ENCODE measurements at regions not wholly inside any gene's neighbourhood (a gene's known extent, or its start where the extent isn't known, plus 50 kb on each side); places are given as distances from the start of the nearest gene placed in this dataset.

DNA sequence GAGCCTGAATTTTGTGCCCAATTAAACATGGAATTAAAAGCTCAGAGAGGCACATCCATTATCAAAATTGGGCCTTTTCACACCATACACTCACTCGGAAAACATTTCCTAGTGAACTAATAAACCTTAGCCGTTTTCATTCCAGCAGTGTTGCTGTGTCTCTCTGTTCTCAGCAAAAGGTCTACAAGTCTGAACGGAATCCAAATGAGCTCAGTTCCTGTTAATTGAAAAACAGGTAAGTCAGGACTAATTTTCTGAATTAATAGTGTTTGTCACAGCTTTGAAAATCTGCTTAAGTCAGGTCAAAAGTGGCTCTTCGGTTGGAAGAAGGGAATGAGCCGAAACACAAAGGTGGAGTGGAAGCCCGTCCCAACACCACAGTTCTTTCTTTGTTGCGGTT lies 163.3 kb upstream of the RALGAPA2 start:
- no peak for DNase-seq

DNA sequence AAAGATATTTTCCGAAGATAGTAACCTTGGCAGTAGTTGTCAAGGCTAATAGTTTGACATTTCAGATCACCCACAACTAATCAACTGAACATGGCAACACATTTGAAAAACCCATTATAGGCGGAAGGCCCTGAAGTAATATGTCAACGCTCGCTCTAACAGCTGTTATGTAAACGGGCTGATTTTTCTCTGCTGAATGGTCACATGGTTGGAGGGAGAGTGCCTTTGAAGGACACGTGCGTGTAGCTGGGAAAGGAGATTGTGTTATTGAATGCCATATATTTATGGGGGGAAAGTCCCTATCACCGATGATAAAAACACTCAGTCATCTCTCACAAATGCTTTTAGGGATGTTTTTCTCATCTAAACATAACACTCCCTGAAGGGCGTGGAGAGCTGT lies 160.0 kb upstream of the RALGAPA2 start:
- DNase-seq, result no peak

- DNase-seq, result no peak
Observed at GRCh38 chr20:20869161-20869775, 156.8 kb upstream of the RALGAPA2 start.

DNA sequence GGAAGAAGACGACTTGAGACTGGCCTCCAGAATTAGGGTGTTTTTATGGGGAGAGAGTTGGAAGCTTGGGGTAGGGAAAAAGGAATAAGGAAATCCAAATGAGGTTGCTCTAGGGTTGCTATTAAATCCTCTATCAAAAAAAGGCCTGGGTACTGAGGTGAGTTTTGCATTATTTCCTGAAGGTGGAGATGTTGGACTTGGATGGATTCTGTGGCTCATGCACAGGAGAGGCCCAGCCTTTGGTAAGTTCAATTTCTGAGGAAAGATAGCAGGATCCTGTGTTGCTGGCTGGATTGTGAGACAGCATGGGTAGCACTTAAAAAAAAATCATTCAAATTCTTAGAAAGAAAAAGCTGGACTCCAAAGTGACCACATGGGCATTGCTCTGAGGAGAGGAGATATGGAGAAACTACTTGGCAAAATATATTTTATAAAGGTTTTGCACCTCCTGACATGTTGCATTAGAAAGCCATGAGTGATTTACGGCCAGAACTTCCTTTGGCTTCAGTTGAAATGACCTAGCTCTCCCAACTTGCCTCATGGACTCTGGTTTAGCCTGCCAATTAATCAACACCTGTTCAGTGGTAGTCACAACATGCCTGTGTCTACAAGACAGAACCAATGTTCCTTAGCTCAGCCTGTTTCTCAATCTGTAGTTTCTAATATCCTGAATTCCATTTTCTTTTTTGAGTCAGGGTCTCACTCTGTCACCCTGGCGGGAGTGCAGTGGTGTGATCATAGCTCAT lies 152.1 kb upstream of the RALGAPA2 start:
- DNase-seq, result peak; percentile 84

DNA sequence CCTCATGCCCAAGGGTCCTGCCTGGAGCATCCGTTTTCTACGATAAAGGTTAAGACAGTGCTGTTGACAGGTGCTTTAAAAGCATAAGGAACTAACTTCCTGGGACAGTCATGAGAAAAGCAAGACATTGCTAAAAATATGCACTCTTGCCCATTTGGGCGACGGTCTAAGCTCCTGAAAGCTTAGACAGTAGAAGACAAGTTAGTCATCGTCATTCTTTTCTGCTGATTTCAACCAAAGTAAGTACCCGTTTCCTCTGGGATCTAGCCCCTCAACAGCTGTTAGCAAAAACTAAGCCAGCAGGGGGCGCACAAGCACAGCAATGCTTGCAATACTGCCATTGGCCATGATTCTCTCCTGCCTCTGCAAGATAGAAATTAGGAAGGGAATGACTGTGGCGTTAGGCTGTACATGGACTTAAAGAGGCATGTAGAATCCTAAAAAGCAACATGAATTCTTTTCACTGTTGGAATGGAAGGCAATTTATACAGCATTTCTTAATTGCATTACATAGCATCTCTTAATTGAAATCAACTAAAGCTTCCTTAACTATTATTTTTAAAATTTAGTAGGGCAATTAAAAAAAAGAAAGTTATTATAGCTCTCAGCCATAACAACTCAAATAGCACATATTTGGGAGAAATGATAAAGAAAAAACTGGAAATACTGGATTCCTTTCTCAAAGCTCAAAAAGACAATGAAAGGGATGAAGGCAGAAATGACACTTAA lies 147.8 kb upstream of the RALGAPA2 start:
- peak; percentile 89 for DNase-seq

DNA sequence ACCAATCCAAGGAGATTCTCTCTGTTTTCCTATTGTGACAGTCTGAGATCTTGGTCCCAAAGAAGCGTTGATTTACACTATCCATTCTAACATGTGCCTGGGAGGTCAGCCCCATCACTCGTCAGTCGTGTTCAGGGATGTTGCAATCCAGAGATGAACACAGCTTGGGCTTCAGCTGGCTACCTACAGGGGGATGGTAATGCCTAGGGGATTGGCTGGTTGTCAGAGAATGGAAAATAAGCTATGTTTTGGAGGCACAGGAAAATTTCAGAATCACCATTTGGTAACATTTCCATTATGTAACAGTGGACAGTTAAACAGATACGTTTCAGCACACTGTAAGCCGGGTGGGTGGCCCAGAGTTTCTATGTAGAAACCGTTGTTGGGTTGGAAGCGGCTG lies 147.1 kb upstream of the RALGAPA2 start:
- no peak for DNase-seq

GRCh38 chr20:20856956-20857355 lies 144.5 kb upstream of the RALGAPA2 start:
- DNase-seq, result no peak

- DNase-seq, result no peak
Observed at GRCh38 chr20:20856306-20856705, 143.9 kb upstream of the RALGAPA2 start.

DNA sequence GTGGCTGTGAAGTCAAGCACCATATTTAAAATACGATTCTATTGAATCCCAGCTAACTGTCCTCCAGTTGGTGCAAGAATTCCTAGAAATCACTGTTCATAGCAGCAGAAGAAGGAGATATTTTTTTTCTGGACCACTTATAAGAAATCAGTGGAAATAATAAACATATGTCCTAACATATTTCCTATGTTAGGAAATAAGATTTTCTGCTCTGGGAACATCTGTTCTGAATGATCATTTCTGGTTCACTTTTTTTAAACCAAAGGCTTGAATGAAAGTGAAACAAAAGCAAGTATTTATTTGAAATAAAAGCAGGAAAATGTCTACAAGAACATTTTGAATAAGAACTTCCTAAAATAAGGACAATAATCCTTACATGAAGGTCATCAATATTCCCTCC lies 138.9 kb upstream of the RALGAPA2 start:
- no peak for DNase-seq

GRCh38 chr20:20850407-20850806 lies 138.0 kb upstream of the RALGAPA2 start:
- DNase-seq, result no peak

GRCh38 chr20:20849161-20849560 lies 136.7 kb upstream of the RALGAPA2 start:
- no peak for DNase-seq

- DNase-seq, result no peak
Observed at GRCh38 chr20:20847814-20848213, 135.4 kb upstream of the RALGAPA2 start.

GRCh38 chr20:20843982-20844381 lies 131.5 kb upstream of the RALGAPA2 start:
- no peak for DNase-seq

DNA sequence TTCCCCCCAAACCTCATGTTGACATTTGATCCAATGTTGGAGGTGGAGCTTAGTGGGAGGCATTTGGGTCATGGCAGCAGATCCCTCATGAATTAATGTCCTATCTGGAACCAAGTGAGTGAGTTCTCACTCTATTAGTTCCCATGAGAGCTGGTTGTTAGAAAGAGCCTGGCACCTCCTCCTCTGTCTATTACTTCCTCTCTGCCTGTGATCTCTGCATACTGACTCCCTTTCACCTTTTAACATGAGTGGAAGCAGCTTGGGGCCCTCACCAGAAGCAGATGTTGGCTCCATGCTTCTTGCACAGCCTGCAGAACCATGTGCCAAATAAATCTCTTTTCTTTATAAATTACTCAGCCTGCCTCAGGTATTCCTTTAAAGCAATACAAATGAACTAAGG lies 127.3 kb upstream of the RALGAPA2 start:
- DNase-seq, result no peak

DNA sequence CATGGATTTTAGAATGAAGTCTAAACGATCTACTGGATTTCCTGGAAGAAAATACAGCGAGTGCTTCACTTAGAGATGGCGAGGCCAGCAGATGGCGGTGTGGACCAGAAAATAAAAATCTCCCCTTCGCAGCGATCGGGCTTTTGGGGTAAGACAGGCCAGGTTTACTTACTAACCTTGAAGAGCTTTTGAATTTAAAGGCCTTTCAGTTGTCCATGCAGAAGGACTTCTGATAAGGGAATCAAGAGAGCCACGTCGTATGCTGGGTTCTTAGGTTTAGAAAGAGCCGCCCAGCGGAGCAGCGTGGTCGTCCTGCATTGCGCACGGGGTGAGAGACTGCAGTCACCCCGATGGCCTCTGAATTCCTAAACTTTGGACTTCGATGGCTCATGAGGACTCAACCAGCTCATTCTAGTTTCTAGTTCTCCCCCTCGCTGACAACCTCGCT lies 125.2 kb upstream of the RALGAPA2 start:
- peak; percentile 69 for DNase-seq

DNA sequence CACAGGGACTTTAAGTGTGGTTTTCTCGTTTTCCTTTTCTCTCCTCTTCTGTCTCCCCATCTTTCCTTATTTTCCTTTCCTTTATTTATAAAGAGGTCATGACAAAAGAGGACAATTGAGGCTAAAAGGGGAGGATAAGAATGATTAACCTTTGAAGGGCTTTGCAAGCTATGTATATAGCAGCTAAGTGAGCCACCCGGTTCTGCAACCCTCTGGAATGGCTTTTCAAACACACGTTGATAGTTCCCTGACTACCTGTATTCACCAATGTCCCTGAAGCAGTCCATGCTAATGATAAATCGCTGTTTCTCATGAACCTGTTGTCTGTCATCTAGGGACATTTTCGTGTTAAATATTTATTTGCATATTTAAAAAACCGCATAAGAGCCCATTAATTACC lies 124.4 kb upstream of the RALGAPA2 start:
- DNase-seq, result peak; percentile 50

DNA sequence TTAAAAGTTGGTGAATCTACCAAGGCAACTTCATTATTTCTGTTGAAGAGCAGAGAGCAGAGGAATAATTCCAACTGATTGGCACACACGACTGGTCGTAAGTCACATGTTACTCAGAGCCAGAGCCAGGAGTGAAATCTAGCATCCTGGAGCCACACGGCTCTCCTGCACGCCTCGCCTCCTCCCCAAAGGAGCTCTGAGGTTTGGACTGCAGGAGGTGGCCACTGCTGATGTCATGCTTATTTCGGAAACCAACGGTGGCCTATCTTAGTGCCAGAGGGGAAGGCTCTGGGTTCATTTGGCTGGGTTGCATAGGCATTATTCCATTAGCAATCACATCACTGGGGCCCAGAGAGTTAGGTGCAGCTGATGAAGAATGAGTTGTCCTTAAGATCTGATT lies 123.5 kb upstream of the RALGAPA2 start:
- DNase-seq, result no peak

GRCh38 chr20:20834008-20834407 lies 121.6 kb upstream of the RALGAPA2 start:
- no peak for DNase-seq

DNA sequence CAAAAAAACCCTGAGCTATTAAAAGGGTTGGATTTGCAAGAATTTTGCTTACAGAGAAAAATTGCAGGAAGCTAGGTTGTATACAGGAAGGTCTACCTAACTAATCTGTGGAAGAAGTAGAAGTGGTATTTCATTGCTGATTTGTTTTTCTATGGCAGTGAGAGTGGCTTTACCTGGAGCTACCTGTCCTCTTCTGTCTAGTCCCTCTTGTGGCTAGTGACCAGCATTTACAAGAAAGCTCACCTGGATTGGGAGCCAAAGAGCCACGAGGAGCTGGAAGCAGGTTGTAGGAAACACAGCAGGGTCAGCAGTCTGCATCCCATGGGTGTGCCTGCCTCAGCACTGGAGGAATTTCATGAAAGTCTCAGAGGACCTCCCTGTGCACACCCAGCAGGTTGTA lies 120.3 kb upstream of the RALGAPA2 start:
- no peak for DNase-seq

- no peak for DNase-seq
Observed at GRCh38 chr20:20831794-20832193, 119.3 kb upstream of the RALGAPA2 start.

DNA sequence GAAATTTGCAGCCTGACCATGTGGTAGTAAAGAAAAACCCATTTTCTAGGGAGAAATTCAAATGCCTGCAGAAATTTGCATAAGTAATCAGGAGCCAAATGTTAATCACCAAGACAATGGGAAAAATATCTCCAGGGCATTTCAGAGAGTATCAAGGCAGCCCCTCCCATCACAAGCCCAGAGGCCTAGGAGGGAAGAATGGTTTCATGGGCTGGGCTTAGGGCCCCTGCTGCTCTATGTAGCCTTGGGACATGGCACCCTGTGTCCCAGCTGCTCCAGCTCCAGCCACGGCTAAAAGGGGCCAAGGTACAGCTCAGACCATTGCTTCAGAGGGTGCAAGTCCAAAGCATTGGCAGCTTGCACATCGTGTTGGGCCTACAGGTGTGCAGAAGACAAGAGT lies 117.2 kb upstream of the RALGAPA2 start:
- DNase-seq, result no peak

DNA sequence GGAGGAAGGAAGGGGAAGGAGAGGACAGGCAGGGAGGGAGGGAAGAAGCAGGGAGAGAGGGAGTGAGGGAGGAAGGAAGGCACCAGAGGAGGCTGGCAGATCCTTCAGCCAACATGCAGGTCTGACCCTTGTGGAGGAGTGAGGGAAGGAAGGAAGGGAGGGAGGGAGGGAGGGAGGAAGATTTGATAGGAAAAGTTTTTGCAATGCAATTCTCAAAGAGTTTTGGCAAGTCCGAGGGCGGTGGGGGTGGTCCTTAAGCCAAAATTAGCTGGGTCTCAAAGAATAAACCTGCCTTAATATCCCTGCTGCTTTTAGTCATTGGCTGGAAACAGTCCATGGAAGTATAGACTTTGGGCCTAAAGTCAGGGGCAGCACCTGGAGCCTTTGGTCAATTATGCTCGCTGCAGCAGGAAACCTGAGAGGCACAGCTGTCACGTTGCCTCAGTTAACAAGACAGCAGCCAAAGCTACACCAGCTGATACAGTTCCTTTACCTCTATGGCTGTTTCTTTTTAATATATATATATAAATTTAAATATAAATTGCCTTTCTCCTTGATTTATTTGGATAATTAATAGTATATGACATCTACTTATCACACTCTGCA lies 115.7 kb upstream of the RALGAPA2 start:
- DNase-seq, result no peak

GRCh38 chr20:20824924-20825584 lies 112.6 kb upstream of the RALGAPA2 start:
- DNase-seq, result peak; percentile 56

Measured in COR-L47 (cell line).